ENCODE measurements at regions not wholly inside any gene's neighbourhood (a gene's known extent, or its start where the extent isn't known, plus 50 kb on each side); places are given as distances from the start of the nearest gene placed in this dataset.

GRCh38 chr5:2912741-2913140 is 161.3 kb upstream of the IRX2 start:
- Histone ChIP-seq H3K36me3 (no peaks in the 10 kb centered on the region), H3K4me3 (no peak overlapping the region), H3K9me3 (no peaks in the 10 kb centered on the region), H3K27ac (no peak overlapping the region), H3K27me3 (no peaks in the 10 kb centered on the region), H3K4me1 (no peaks in the 10 kb centered on the region)
- ATAC-seq, result no peak
- no peak for DNase-seq
- TF ChIP-seq CTCF (IDR thresholded peaks at IDR 0.05), result no peak
- 72 to 74% methylated on average over 13 of the region's 13 CpGs for WGBS, 2 donors
- no peak for FAIRE-seq
- intact Hi-C loops (cut with DNase I), result no loop called here

- FAIRE-seq, result no peak
- Histone ChIP-seq H3K9me3 (no peaks in the 10 kb centered on the region), H3K27ac (no peak overlapping the region), H3K4me1 (no peaks in the 10 kb centered on the region), H3K36me3 (no peaks in the 10 kb centered on the region), H3K4me3 (no peak overlapping the region), H3K27me3 (no peaks in the 10 kb centered on the region)
- DNase-seq, result no peak
- no peak for TF ChIP-seq CTCF (IDR thresholded peaks at IDR 0.05)
- intact Hi-C loops (cut with DNase I), result no loop called here
- ATAC-seq, result no peak
- WGBS, 2 donors, result 76 to 87% methylated on average over 8 of the region's 8 CpGs
Measured at GRCh38 chr5:2910401-2911175, 159.1 kb upstream of the IRX2 start.

GRCh38 chr5:2909035-2909434 is 157.6 kb upstream of the IRX2 start:
- H3K4me3 ChIP-seq, result no peak overlapping the region
- 57 to 69% methylated on average over 10 of the region's 10 CpGs for WGBS, 2 donors
- no peaks in the 10 kb centered on the region for H3K36me3 ChIP-seq
- intact Hi-C loops (cut with DNase I), result no loop called here
- TF ChIP-seq CTCF (IDR thresholded peaks at IDR 0.05), result no peak
- H3K27ac ChIP-seq, result no peak overlapping the region
- ATAC-seq, result no peak
- no peaks in the 10 kb centered on the region for H3K4me1 ChIP-seq
- no peak for FAIRE-seq
- no peaks in the 10 kb centered on the region for H3K9me3 ChIP-seq
- no peaks in the 10 kb centered on the region for H3K27me3 ChIP-seq
- no peak for DNase-seq

GRCh38 chr5:2908086-2908485 is 156.6 kb upstream of the IRX2 start:
- no peaks in the 10 kb centered on the region for H3K9me3 ChIP-seq
- ATAC-seq, result no peak
- H3K27ac ChIP-seq, result no peak overlapping the region
- intact Hi-C loops (cut with DNase I), result no loop called here
- H3K27me3 ChIP-seq, result no peaks in the 10 kb centered on the region
- H3K4me1 ChIP-seq, result no peaks in the 10 kb centered on the region
- FAIRE-seq, result no peak
- no peak overlapping the region for H3K4me3 ChIP-seq
- no peak for TF ChIP-seq CTCF (IDR thresholded peaks at IDR 0.05)
- no peak for DNase-seq
- WGBS, 2 donors, result 34 to 42% methylated on average over 4 of the region's 4 CpGs
- no peaks in the 10 kb centered on the region for H3K36me3 ChIP-seq

- TF ChIP-seq CTCF (IDR thresholded peaks at IDR 0.05), result no peak
- Histone ChIP-seq H3K27ac (no peak overlapping the region), H3K9me3 (no peaks in the 10 kb centered on the region), H3K27me3 (no peaks in the 10 kb centered on the region), H3K4me1 (no peaks in the 10 kb centered on the region), H3K4me3 (no peak overlapping the region), H3K36me3 (no peaks in the 10 kb centered on the region)
- no peak for FAIRE-seq
- 62 to 65% methylated on average over 8 of the region's 8 CpGs for WGBS, 2 donors
- no peak for DNase-seq
- no peak for ATAC-seq
- intact Hi-C loops (cut with DNase I), result no loop called here
Measured at GRCh38 chr5:2906302-2907090, 155.0 kb upstream of the IRX2 start.

Measured in pancreas (tissue), 10 donors.